OCI-LY3 (cell line): ENCODE measurements at regions not wholly inside any gene's neighbourhood (a gene's known extent, or its start where the extent isn't known, plus 50 kb on each side); places are given as distances from the start of the nearest gene placed in this dataset.

Source experiments
- H2AFZ ChIP-seq: fragments of 200-600, 300-600 bp; shearing (Covaris generic); 2 replicates; pipeline ENCODE4 v1.6.0; 2014; ENCODE audit warnings: antibody characterized with exemption, low read depth, low read length
- H3K27ac ChIP-seq: fragments of 200-600, 300-600 bp; sonication (generic); 2 replicates; pipeline ENCODE4 v1.5.1; 2014; ENCODE audit warnings: mild to moderate bottlenecking, low read length, moderate library complexity, mixed read lengths
- H3K27me3 ChIP-seq: fragments of 200-600, 300-600 bp; sonication (generic); 2 replicates; pipeline ENCODE4 v1.6.1; 2014; ENCODE audit warnings: low read depth, low read length, mixed read lengths
- H3K36me3 ChIP-seq: fragments of 200-600, 300-600 bp; sonication (generic); replicated peaks from 2 replicates; pipeline ENCODE3; 2014; ENCODE audit warnings: low read depth, low read length, mixed read lengths
- H3K4me1 ChIP-seq: fragments of 300-600, 200-600 bp; sonication (generic); 2 replicates; pipeline ENCODE4 v1.6.1; 2014; ENCODE audit warnings: low read length, mixed read lengths
- H3K4me2 ChIP-seq: fragments of 200-600, 300-600 bp; sonication (generic); 2 replicates; pipeline ENCODE4 v1.6.1; 2014; ENCODE audit warnings: low read length, mixed read lengths
- H3K4me3 ChIP-seq: fragments of 300-600, 200-600 bp; sonication (generic); 2 replicates; pipeline ENCODE4 v1.5.1; 2014; ENCODE audit warnings: antibody characterized with exemption, mild to moderate bottlenecking, low read length, moderate library complexity
- H3K79me2 ChIP-seq: fragments of 300-600, 200-600 bp; shearing (Covaris generic); 2 replicates; pipeline ENCODE4 v1.6.1; 2014; ENCODE audit warnings: mild to moderate bottlenecking, low read length, mixed read lengths
- H3K9ac ChIP-seq: fragments of 300-600, 200-600 bp; shearing (Covaris generic); 2 replicates; pipeline ENCODE4 v1.6.0; 2014; ENCODE audit warnings: mild to moderate bottlenecking, low read length, moderate library complexity
- H3K9me3 ChIP-seq: fragments of 200-600, 300-600 bp; shearing (Covaris generic); 2 replicates; pipeline ENCODE4 v1.6.1; 2014; ENCODE audit warnings: low read length, mixed read lengths; ENCODE audit not compliant: insufficient read depth
- H4K20me1 ChIP-seq: fragments of 200-600, 300-600 bp; sonication (generic); 2 replicates; pipeline ENCODE4 v1.6.1; 2016; ENCODE audit warnings: low read length, mixed read lengths; ENCODE audit not compliant: insufficient read depth
- CTCF ChIP-seq: fragments of 200-600, 300-600 bp; sonication (generic); IDR thresholded peaks from 2 replicates; pipeline ENCODE4 v1.5.1; 2014; ENCODE audit warnings: antibody characterized with exemption, low read length, low read depth
- EZH2phosphoT487 ChIP-seq: fragments of 200-600 bp; shearing (Covaris generic); IDR thresholded peaks from 2 replicates; pipeline ENCODE4 v1.6.1; 2018; ENCODE audit warnings: antibody characterized with exemption, mixed run types, low read depth

- Histone ChIP-seq H3K27ac (no peak overlapping the region), H3K79me2 (no peaks in the 10 kb centered on the region), H3K36me3 (no peaks in the 10 kb centered on the region), H4K20me1 (no peaks in the 10 kb centered on the region), H2AFZ (no peak overlapping the region), H3K4me3 (no peak overlapping the region), H3K9me3 (no peaks in the 10 kb centered on the region), H3K27me3 (no peaks in the 10 kb centered on the region), H3K4me2 (no peak overlapping the region), H3K9ac (no peak overlapping the region), H3K4me1 (peaks cover 12% of the 10 kb centered on the region)
- TF ChIP-seq EZH2phosphoT487, result no peak
- TF ChIP-seq CTCF, result no peak
Observed at GRCh38 chr6:88544986-88545612, 379.0 kb upstream of the CNR1 start.

GRCh38 chr6:88539295-88539764, 373.2 kb upstream of the CNR1 start:
- H2AFZ ChIP-seq, result no peak overlapping the region
- H3K9me3 ChIP-seq, result no peaks in the 10 kb centered on the region
- no peak overlapping the region for H3K9ac ChIP-seq
- no peaks in the 10 kb centered on the region for H3K36me3 ChIP-seq
- H3K27ac ChIP-seq, result no peak overlapping the region
- no peak overlapping the region for H3K4me3 ChIP-seq
- no peaks in the 10 kb centered on the region for H3K79me2 ChIP-seq
- no peaks in the 10 kb centered on the region for H3K27me3 ChIP-seq
- no peak for TF ChIP-seq CTCF
- TF ChIP-seq EZH2phosphoT487, result no peak
- H3K4me1 ChIP-seq, result no peaks in the 10 kb centered on the region
- H3K4me2 ChIP-seq, result no peak overlapping the region
- H4K20me1 ChIP-seq, result no peaks in the 10 kb centered on the region

- Histone ChIP-seq H3K27me3 (no peaks in the 10 kb centered on the region), H3K4me2 (no peak overlapping the region), H3K9me3 (no peaks in the 10 kb centered on the region), H4K20me1 (no peaks in the 10 kb centered on the region), H3K36me3 (no peaks in the 10 kb centered on the region), H3K27ac (no peak overlapping the region), H3K4me3 (no peak overlapping the region), H3K4me1 (no peaks in the 10 kb centered on the region), H3K9ac (no peak overlapping the region), H3K79me2 (no peaks in the 10 kb centered on the region), H2AFZ (no peak overlapping the region)
- no peak for TF ChIP-seq CTCF
- TF ChIP-seq EZH2phosphoT487, result no peak
Observed at GRCh38 chr6:88538840-88539239, 372.7 kb upstream of the CNR1 start.

GRCh38 chr6:88538130-88538706, 372.1 kb upstream of the CNR1 start:
- Histone ChIP-seq H3K9ac (no peak overlapping the region), H4K20me1 (no peaks in the 10 kb centered on the region), H2AFZ (no peak overlapping the region), H3K4me3 (no peak overlapping the region), H3K4me2 (no peak overlapping the region), H3K27me3 (no peaks in the 10 kb centered on the region), H3K4me1 (no peaks in the 10 kb centered on the region), H3K9me3 (no peaks in the 10 kb centered on the region), H3K79me2 (no peaks in the 10 kb centered on the region), H3K27ac (no peak overlapping the region), H3K36me3 (no peaks in the 10 kb centered on the region)
- TF ChIP-seq EZH2phosphoT487, result no peak
- no peak for TF ChIP-seq CTCF
